GM21528 (cell line): ENCODE measurements at regions not wholly inside any gene's neighbourhood (a gene's known extent, or its start where the extent isn't known, plus 50 kb on each side); places are given as distances from the start of the nearest gene placed in this dataset.

ENCODE experiments used
- ATAC-seq: cut with Tn5 transposase; IDR thresholded peaks from one replicate; pipeline ENCODE4 v1.9.1; 2021; ENCODE audit warnings: mild to moderate bottlenecking, moderate library complexity; ENCODE audit not compliant: unreplicated experiment, low FRiP score

GRCh38 chr6:147892476-147892875 lies 384.0 kb downstream of the SAMD5 start:
- no peak for ATAC-seq

- ATAC-seq, result no peak
These were observed 386.8 kb downstream of the SAMD5 start for GRCh38 chr6:147895272-147895671.

GRCh38 chr6:147900247-147900830 lies 391.8 kb downstream of the SAMD5 start:
- ATAC-seq, result no peak

- no peak for ATAC-seq
These were observed 394.8 kb downstream of the SAMD5 start for GRCh38 chr6:147903321-147903720.

- ATAC-seq, result no peak
These were observed 395.4 kb downstream of the SAMD5 start for GRCh38 chr6:147903931-147904330.

- no peak for ATAC-seq
These were observed 395.9 kb downstream of the SAMD5 start for GRCh38 chr6:147904416-147904815.

GRCh38 chr6:147905711-147906110 lies 397.2 kb downstream of the SAMD5 start:
- no peak for ATAC-seq

GRCh38 chr6:147906361-147906760 lies 397.9 kb downstream of the SAMD5 start:
- no peak for ATAC-seq

GRCh38 chr6:147909640-147910039 lies 401.1 kb downstream of the SAMD5 start:
- no peak for ATAC-seq

GRCh38 chr6:147910281-147910680 lies 401.8 kb downstream of the SAMD5 start:
- ATAC-seq, result no peak

- no peak for ATAC-seq
These were observed 402.6 kb downstream of the SAMD5 start for GRCh38 chr6:147911057-147911456.

GRCh38 chr6:147911686-147912085 lies 403.2 kb downstream of the SAMD5 start:
- no peak for ATAC-seq

- ATAC-seq, result no peak
These were observed 414.3 kb downstream of the SAMD5 start for GRCh38 chr6:147922799-147923198.

- ATAC-seq, result no peak
These were observed 416.1 kb downstream of the SAMD5 start for GRCh38 chr6:147924598-147924997.

GRCh38 chr6:147925826-147926225 lies 416.8 kb upstream of the SASH1 start:
- ATAC-seq, result no peak

- ATAC-seq, result no peak
These were observed 411.9 kb upstream of the SASH1 start for GRCh38 chr6:147930745-147931144.

GRCh38 chr6:147933224-147933623 lies 409.4 kb upstream of the SASH1 start:
- no peak for ATAC-seq

GRCh38 chr6:147935656-147936055 lies 407.0 kb upstream of the SASH1 start:
- ATAC-seq, result no peak

- no peak for ATAC-seq
These were observed 405.8 kb upstream of the SASH1 start for GRCh38 chr6:147936703-147937470.

- ATAC-seq, result no peak
These were observed 401.5 kb upstream of the SASH1 start for GRCh38 chr6:147941143-147941542.

GRCh38 chr6:147942363-147942762 lies 400.3 kb upstream of the SASH1 start:
- no peak for ATAC-seq

- no peak for ATAC-seq
These were observed 398.5 kb upstream of the SASH1 start for GRCh38 chr6:147944122-147944521.
